ENCODE measurements at regions not wholly inside any gene's neighbourhood (a gene's known extent, or its start where the extent isn't known, plus 50 kb on each side); places are given as distances from the start of the nearest gene placed in this dataset.

GRCh38 chr6:169141671-169142537, 111.7 kb downstream of the THBS2 start:
- Histone ChIP-seq H3K27ac (no peak overlapping the region), H3K4me1 (no peaks in the 10 kb centered on the region), H3K4me3 (no peak overlapping the region), H2AFZ (replicated peaks) (no peak overlapping the region), H3F3A (ENCODE audit: low read depth) (no peaks in the 10 kb centered on the region), H3K36me3 (no peaks in the 10 kb centered on the region), H3K9me3 (ENCODE audit: low read depth) (no peaks in the 10 kb centered on the region), H3K79me2 (ENCODE audit: low read depth) (no peaks in the 10 kb centered on the region), H3K9ac (no peak overlapping the region), H3K4me2 (no peak overlapping the region), H3K27me3 (no peaks in the 10 kb centered on the region), H4K20me1 (ENCODE audit: low read depth) (no peaks in the 10 kb centered on the region)
- no peaks in the 10 kb centered on the region for H3K4me1 Mint-ChIP-seq
- TF ChIP-seq EZH2 (IDR thresholded peaks at IDR 0.05): no peak
- peaks cover 2% of the 10 kb centered on the region for H3K9me3 Mint-ChIP-seq
- no peak overlapping the region for H3K4me3 Mint-ChIP-seq
- peaks cover 4% of the 10 kb centered on the region for H3K27me3 Mint-ChIP-seq (ENCODE audit: insufficient read depth, low read depth)
- no peaks in the 10 kb centered on the region for H3K36me3 Mint-ChIP-seq
- no peak overlapping the region for H3K27ac Mint-ChIP-seq
- DNase-seq (ENCODE audit: low spot score): no peak

DNA sequence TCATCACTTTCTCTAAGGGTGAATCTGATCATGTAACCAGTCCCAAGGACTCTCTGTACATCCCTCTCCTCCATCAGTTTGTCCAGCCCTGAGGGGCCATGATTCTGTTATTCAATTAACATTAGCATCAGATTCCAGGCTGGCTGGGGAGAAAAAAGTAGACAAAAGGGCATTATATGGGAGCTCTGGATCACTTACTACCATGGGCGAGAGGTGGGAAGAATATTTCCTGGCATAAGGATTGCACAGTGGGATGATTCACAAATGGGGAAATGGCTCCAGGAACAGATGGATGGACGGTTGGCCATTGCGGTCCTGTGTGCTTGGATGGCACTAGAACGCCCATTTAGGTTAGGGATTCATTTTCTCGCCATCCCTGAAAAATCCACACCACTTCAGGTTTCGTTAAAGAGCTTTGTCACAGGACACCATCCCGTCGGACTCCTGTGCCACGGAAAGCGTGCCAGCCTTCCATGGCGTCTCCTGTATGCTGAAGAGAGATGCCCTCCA, 112.6 kb downstream of the THBS2 start:
- Histone ChIP-seq H4K20me1 (ENCODE audit: low read depth) (no peaks in the 10 kb centered on the region), H3K9ac (no peak overlapping the region), H3K27me3 (no peaks in the 10 kb centered on the region), H3K4me2 (no peak overlapping the region), H3K4me3 (no peak overlapping the region), H3K4me1 (no peaks in the 10 kb centered on the region), H3F3A (ENCODE audit: low read depth) (no peaks in the 10 kb centered on the region), H3K9me3 (ENCODE audit: low read depth) (no peaks in the 10 kb centered on the region), H3K27ac (no peak overlapping the region), H3K36me3 (no peaks in the 10 kb centered on the region), H3K79me2 (ENCODE audit: low read depth) (no peaks in the 10 kb centered on the region), H2AFZ (replicated peaks) (no peak overlapping the region)
- Mint-ChIP-seq H3K27ac (no peak overlapping the region), H3K4me1 (no peaks in the 10 kb centered on the region), H3K27me3 (ENCODE audit: insufficient read depth, low read depth) (peaks cover 4% of the 10 kb centered on the region), H3K9me3 (peaks cover 2% of the 10 kb centered on the region), H3K36me3 (no peaks in the 10 kb centered on the region), H3K4me3 (no peak overlapping the region)
- TF ChIP-seq CTCF (IDR thresholded peaks at IDR 0.05) (no peak), EZH2 (IDR thresholded peaks at IDR 0.05) (no peak), EZH2phosphoT487 (IDR thresholded peaks at IDR 0.05) (no peak)
- DNase-seq (ENCODE audit: low spot score): no peak

- Histone ChIP-seq H3K4me1 (no peaks in the 10 kb centered on the region), H3K27me3 (no peaks in the 10 kb centered on the region), H3K4me2 (no peak overlapping the region), H3K9me3 (ENCODE audit: low read depth) (peaks cover 3% of the 10 kb centered on the region), H3K79me2 (ENCODE audit: low read depth) (no peaks in the 10 kb centered on the region), H3K4me3 (no peak overlapping the region), H4K20me1 (ENCODE audit: low read depth) (no peaks in the 10 kb centered on the region), H3K9ac (no peak overlapping the region), H3K27ac (no peak overlapping the region), H2AFZ (replicated peaks) (no peak overlapping the region), H3F3A (ENCODE audit: low read depth) (no peaks in the 10 kb centered on the region), H3K36me3 (no peaks in the 10 kb centered on the region)
- Mint-ChIP-seq H3K27ac (no peak overlapping the region), H3K36me3 (no peaks in the 10 kb centered on the region), H3K27me3 (ENCODE audit: insufficient read depth, low read depth) (peaks cover 4% of the 10 kb centered on the region), H3K9me3 (peaks cover 5% of the 10 kb centered on the region), H3K4me3 (no peak overlapping the region), H3K4me1 (no peaks in the 10 kb centered on the region)
- TF ChIP-seq EZH2 (IDR thresholded peaks at IDR 0.05) (no peak), CTCF (IDR thresholded peaks at IDR 0.05) (no peak), EZH2phosphoT487 (IDR thresholded peaks at IDR 0.05) (no peak)
- no peak for DNase-seq (ENCODE audit: low spot score)
These were observed 114.3 kb downstream of the THBS2 start for GRCh38 chr6:169139179-169139971.
